Right lobe of liver (tissue), 4 donors: ENCODE measurements at regions not wholly inside any gene's neighbourhood (a gene's known extent, or its start where the extent isn't known, plus 50 kb on each side); places are given as distances from the start of the nearest gene placed in this dataset.

Experiments used
- POLR2A ChIP-seq: fragments of 450-650 bp; IDR thresholded peaks from one replicate; pipeline ENCODE4 v1.6.1; 2017; ENCODE audit warnings: antibody characterized with exemption, mild to moderate bottlenecking
- TF ChIP-seq, protein P1 (sequence below), 4 donors: fragments of 200-600 bp in 3 of 4; fragments of 450-650 bp in 1 of 4; IDR thresholded peaks; one replicate each; pipeline versions ENCODE4 v1.5.1 to v1.8.0; 2016 to 2022; ENCODE audit warnings: antibody characterized with exemption in 4 of 4, mild to moderate bottlenecking in 2 of 4
- donor health status: DM: no; HTN: no; CAD: no.
- donor health status: DM: no; HTN: no; CAD: no.
- donor health status: DM: no; HTN: yes; CAD: no.

DNA sequence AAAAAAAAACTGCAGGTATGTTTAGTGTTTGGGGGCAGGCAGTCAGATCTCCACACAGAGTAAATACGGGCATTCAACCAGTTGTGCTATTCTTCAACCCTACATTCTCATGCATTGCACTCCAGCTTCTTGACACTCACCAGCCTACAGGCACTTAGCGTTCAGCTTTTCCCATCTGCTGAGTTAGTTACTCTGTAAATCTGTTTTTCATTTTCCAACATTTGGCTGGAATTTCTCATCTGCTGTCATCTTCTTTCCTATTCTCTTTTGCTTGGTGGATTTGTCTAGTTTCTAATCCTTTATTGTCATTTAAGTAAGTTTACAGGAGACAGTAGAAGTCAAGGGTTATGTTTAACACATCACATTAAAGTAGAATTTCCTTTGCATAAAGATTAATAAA is 1318.9 kb downstream of the OLFM4 start:
- TF ChIP-seq POLR2A: no peak
- TF ChIP-seq, protein P1, sequence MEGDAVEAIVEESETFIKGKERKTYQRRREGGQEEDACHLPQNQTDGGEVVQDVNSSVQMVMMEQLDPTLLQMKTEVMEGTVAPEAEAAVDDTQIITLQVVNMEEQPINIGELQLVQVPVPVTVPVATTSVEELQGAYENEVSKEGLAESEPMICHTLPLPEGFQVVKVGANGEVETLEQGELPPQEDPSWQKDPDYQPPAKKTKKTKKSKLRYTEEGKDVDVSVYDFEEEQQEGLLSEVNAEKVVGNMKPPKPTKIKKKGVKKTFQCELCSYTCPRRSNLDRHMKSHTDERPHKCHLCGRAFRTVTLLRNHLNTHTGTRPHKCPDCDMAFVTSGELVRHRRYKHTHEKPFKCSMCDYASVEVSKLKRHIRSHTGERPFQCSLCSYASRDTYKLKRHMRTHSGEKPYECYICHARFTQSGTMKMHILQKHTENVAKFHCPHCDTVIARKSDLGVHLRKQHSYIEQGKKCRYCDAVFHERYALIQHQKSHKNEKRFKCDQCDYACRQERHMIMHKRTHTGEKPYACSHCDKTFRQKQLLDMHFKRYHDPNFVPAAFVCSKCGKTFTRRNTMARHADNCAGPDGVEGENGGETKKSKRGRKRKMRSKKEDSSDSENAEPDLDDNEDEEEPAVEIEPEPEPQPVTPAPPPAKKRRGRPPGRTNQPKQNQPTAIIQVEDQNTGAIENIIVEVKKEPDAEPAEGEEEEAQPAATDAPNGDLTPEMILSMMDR (IDR thresholded peaks at IDR 0.05): no peak
